ENCODE measurements at regions not wholly inside any gene's neighbourhood (a gene's known extent, or its start where the extent isn't known, plus 50 kb on each side); places are given as distances from the start of the nearest gene placed in this dataset.

GRCh38 chr9:134589748-134590147 is 51.9 kb upstream of the COL5A1 start:
- TF ChIP-seq CTCF (IDR thresholded peaks at IDR 0.05) = no peak
- no peak for DNase-seq (ENCODE audit: low spot score)
- ATAC-seq (ENCODE audit: low FRiP score) = no peak

- TF ChIP-seq CTCF (IDR thresholded peaks at IDR 0.05) = no peak
- no peak for ATAC-seq (ENCODE audit: low FRiP score)
These were observed 51.1 kb upstream of the COL5A1 start for GRCh38 chr9:134590240-134591081.

GRCh38 chr9:134591082-134591571 is 50.5 kb upstream of the COL5A1 start:
- DNase-seq (ENCODE audit: low spot score) = no peak
- TF ChIP-seq CTCF (IDR thresholded peaks at IDR 0.05) = no peak

More at GRCh38 chr9:134590240-134591081, 51.1 kb upstream of the COL5A1 start:
- DNase-seq (ENCODE audit: low spot score) = no peak

GRCh38 chr9:134591573-134591981 is 50.0 kb upstream of the COL5A1 start:
- DNase-seq (ENCODE audit: low spot score) = no peak
- ATAC-seq (ENCODE audit: low FRiP score) = no peak
- TF ChIP-seq CTCF (IDR thresholded peaks at IDR 0.05) = no peak

More at GRCh38 chr9:134591082-134591571, 50.5 kb upstream of the COL5A1 start:
- ATAC-seq (ENCODE audit: low FRiP score) = no peak
